SHP77 treated with DMSO at 0.1 percent for 48 hours (cell line): ENCODE measurements at regions not wholly inside any gene's neighbourhood (a gene's known extent, or its start where the extent isn't known, plus 50 kb on each side); places are given as distances from the start of the nearest gene placed in this dataset.

Source experiments
- DNase-seq: peaks from one replicate; lab custom pipeline; 2025; lab: John Stamatoyannopoulos, UW

GRCh38 chr4:73001885-73002284 is 67.6 kb downstream of the COX18 start:
- DNase-seq, result no peak

- DNase-seq, result no peak
These were observed 72.1 kb downstream of the COX18 start for GRCh38 chr4:72997409-72997808.

GRCh38 chr4:72994670-72995069 is 74.8 kb downstream of the COX18 start:
- no peak for DNase-seq

- DNase-seq, result no peak
These were observed 75.6 kb downstream of the COX18 start for GRCh38 chr4:72993876-72994275.

- no peak for DNase-seq
These were observed 77.6 kb downstream of the COX18 start for GRCh38 chr4:72991873-72992272.

GRCh38 chr4:72987741-72988729 is 81.5 kb downstream of the COX18 start:
- DNase-seq, result no peak

- no peak for DNase-seq
These were observed 85.2 kb downstream of the COX18 start for GRCh38 chr4:72984351-72984750.

- DNase-seq, result no peak
These were observed 85.8 kb downstream of the COX18 start for GRCh38 chr4:72983709-72984108.

- DNase-seq, result no peak
These were observed 91.5 kb downstream of the COX18 start for GRCh38 chr4:72977936-72978485.

- no peak for DNase-seq
These were observed 94.1 kb downstream of the COX18 start for GRCh38 chr4:72975488-72975784.

GRCh38 chr4:72974694-72975487 is 94.6 kb downstream of the COX18 start:
- peak; percentile 21 for DNase-seq

- DNase-seq, result no peak
These were observed 97.9 kb downstream of the COX18 start for GRCh38 chr4:72971572-72971971.

- DNase-seq, result no peak
These were observed 98.8 kb downstream of the COX18 start for GRCh38 chr4:72970756-72971155.

GRCh38 chr4:72969976-72970375 is 99.5 kb downstream of the COX18 start:
- DNase-seq, result no peak

GRCh38 chr4:72966652-72967051 is 102.9 kb downstream of the COX18 start:
- DNase-seq, result no peak

- DNase-seq, result no peak
These were observed 110.1 kb downstream of the COX18 start for GRCh38 chr4:72959411-72959810.

GRCh38 chr4:72954811-72955210 is 114.7 kb downstream of the COX18 start:
- no peak for DNase-seq

GRCh38 chr4:72953571-72953970 is 115.9 kb downstream of the COX18 start:
- DNase-seq, result no peak

- no peak for DNase-seq
These were observed 117.9 kb downstream of the COX18 start for GRCh38 chr4:72951628-72952027.

GRCh38 chr4:72951147-72951546 is 118.4 kb downstream of the COX18 start:
- no peak for DNase-seq

GRCh38 chr4:72948080-72948479 is 121.4 kb downstream of the COX18 start:
- no peak for DNase-seq

- DNase-seq, result no peak
These were observed 123.7 kb downstream of the COX18 start for GRCh38 chr4:72945719-72946336.
